ENCODE measurements at regions not wholly inside any gene's neighbourhood (a gene's known extent, or its start where the extent isn't known, plus 50 kb on each side); places are given as distances from the start of the nearest gene placed in this dataset.

- TF ChIP-seq EP300 (IDR thresholded peaks at IDR 0.05) (no peak), CTCF (IDR thresholded peaks at IDR 0.05) (no peak)
Observed at GRCh38 chr17:12590417-12590816, 75.3 kb upstream of the MYOCD start.
